Adrenal gland (tissue), 5 donors: ENCODE measurements at regions not wholly inside any gene's neighbourhood (a gene's known extent, or its start where the extent isn't known, plus 50 kb on each side); places are given as distances from the start of the nearest gene placed in this dataset.

Source experiments
- CTCF ChIP-seq, 6 experiments: fragments of 450-650 bp in 4 of 6; fragments of 200-600 bp in 2 of 6; sonication (generic) in 1 of 6; IDR thresholded peaks; 1 replicate in 5 of 6; 2 replicates in 1 of 6; pipeline versions ENCODE4 v1.5.1 to v1.8.0; 2016 to 2021; ENCODE audit warnings: antibody characterized with exemption in 6 of 6, mild to moderate bottlenecking in 2 of 6, moderate library complexity in 1 of 6
- POLR2A ChIP-seq, 2 donors: fragments of 450-650 bp; IDR thresholded peaks; one replicate each; pipeline ENCODE4 v1.6.1; 2017; ENCODE audit warnings: antibody characterized with exemption in 2 of 2, mild to moderate bottlenecking in 2 of 2, moderate library complexity in 1 of 2
- donor health status: DM: no; HTN: no; CAD: no.

- TF ChIP-seq POLR2A (IDR thresholded peaks at IDR 0.05) (no peak), CTCF (IDR thresholded peaks at IDR 0.05) (no peak)
Measured at GRCh38 chr1:96538883-96539282, 182.7 kb upstream of the PTBP2 start.
